ENCODE measurements at regions not wholly inside any gene's neighbourhood (a gene's known extent, or its start where the extent isn't known, plus 50 kb on each side); places are given as distances from the start of the nearest gene placed in this dataset.

- H3K36me3 ChIP-seq (replicated peaks in 1 of 2; ENCODE audit: control insufficient read depth in 1 of 2, insufficient read depth in 2 of 2, low read length in 2 of 2): no peaks in the 10 kb centered on the region
- in situ Hi-C loops (cut with HindIII; ENCODE audit: extremely low pct_ligation_motif_present, low pct_unique_long_range_greater_than_20kb) (no loop called here), intact Hi-C loops (cut with micrococcal nuclease; ENCODE audit: unreplicated experiment) (no loop called here)
- no peak overlapping the region for H3K4me3 ChIP-seq (replicated peaks in 1 of 3; ENCODE audit: insufficient read depth in 1 of 3, low read depth in 2 of 3, low read length in 3 of 3)
- CTCF ChIA-PET (ENCODE audit: low intra/inter-chr PET ratio, low total read pairs): no interaction called here
- 0 out of 5 replicates have a peak, but pooled peaks cover 0 to 4% of the 10 kb centered on the region in 2 experiments for H3K27me3 ChIP-seq (ENCODE audit: control insufficient read depth in 1 of 2, insufficient read depth in 2 of 2, low read length in 2 of 2)
- no peak overlapping the region for H3K27ac ChIP-seq (ENCODE audit: extremely low read length, insufficient read depth, low read length)
- no peak overlapping the region for H3K4me2 ChIP-seq (ENCODE audit: low read depth, low read length)
- DNase-seq (ENCODE audit: low spot score) (no peak), FAIRE-seq (no peak), ATAC-seq (no peak)
- H3K9ac ChIP-seq (ENCODE audit: insufficient read depth, low read depth, low read length): no peak overlapping the region
- TF ChIP-seq ZFY (CRISPR knock-in tag; IDR thresholded peaks at IDR 0.05) (no peak), MTF2 (CRISPR knock-in tag; IDR thresholded peaks at IDR 0.05; ENCODE audit: borderline replicate concordance) (no peak), CBX1 (IDR thresholded peaks at IDR 0.05; ENCODE audit: low read depth) (no peak), SMAD9 (CRISPR knock-in tag; IDR thresholded peaks at IDR 0.05) (no peak), ZNF557 (CRISPR knock-in tag; IDR thresholded peaks at IDR 0.05) (no peak), ZNF256 (CRISPR knock-in tag; conservative IDR thresholded peaks at IDR 0.05) (no peak)
- no peaks in the 10 kb centered on the region for H3K9me3 ChIP-seq (ENCODE audit: low read length)
- no peaks in the 10 kb centered on the region for H3K79me2 ChIP-seq (ENCODE audit: insufficient read depth, low read length)
- WGBS (ENCODE audit: low lambda C conversion rate): 2% methylated on average over 9 of the region's 9 CpGs
- POLR2A ChIA-PET: no interaction called here
- H2AFZ ChIP-seq (ENCODE audit: low read length): no peak overlapping the region
- H4K20me1 ChIP-seq (ENCODE audit: insufficient read depth, low read length): no peaks in the 10 kb centered on the region
- no TSS peak for BruUV-seq (replicated peaks)
- no peaks in the 10 kb centered on the region for H3K4me1 ChIP-seq (ENCODE audit: insufficient read depth, low read length)
Observed at GRCh38 chr6:160859822-160860221, 131.7 kb upstream of the MAP3K4 start.

- DNase-seq (ENCODE audit: low spot score): no peak
- POLR2A ChIA-PET: no interaction called here
- no peaks in the 10 kb centered on the region for H3K36me3 ChIP-seq (replicated peaks in 1 of 2; ENCODE audit: control insufficient read depth in 1 of 2, insufficient read depth in 2 of 2, low read length in 2 of 2)
- ATAC-seq: peak; percentile 64
- intact Hi-C loops (cut with micrococcal nuclease; ENCODE audit: unreplicated experiment) (no loop called here), in situ Hi-C loops (cut with HindIII; ENCODE audit: extremely low pct_ligation_motif_present, low pct_unique_long_range_greater_than_20kb) (no loop called here)
- CTCF ChIA-PET (ENCODE audit: low intra/inter-chr PET ratio, low total read pairs): no interaction called here
- no TSS peak for BruUV-seq (replicated peaks)
- H3K27me3 ChIP-seq (ENCODE audit: control insufficient read depth in 1 of 2, insufficient read depth in 2 of 2, low read length in 2 of 2): 0 out of 5 replicates have a peak, but pooled peaks cover 0 to 4% of the 10 kb centered on the region in 2 experiments
- H3K9me3 ChIP-seq (ENCODE audit: low read length): no peaks in the 10 kb centered on the region
- 42% methylated on average over 4 of the region's 4 CpGs for WGBS (ENCODE audit: low lambda C conversion rate)
- no peak for FAIRE-seq
- H3K9ac ChIP-seq (ENCODE audit: insufficient read depth, low read depth, low read length): no peak overlapping the region
- no peaks in the 10 kb centered on the region for H3K4me1 ChIP-seq (ENCODE audit: insufficient read depth, low read length)
- H3K4me3 ChIP-seq (replicated peaks in 1 of 3; ENCODE audit: insufficient read depth in 1 of 3, low read depth in 2 of 3, low read length in 3 of 3): no peak overlapping the region
- H3K4me2 ChIP-seq (ENCODE audit: low read depth, low read length): no peak overlapping the region
- no peak overlapping the region for H3K27ac ChIP-seq (ENCODE audit: extremely low read length, insufficient read depth, low read length)
- no peaks in the 10 kb centered on the region for H3K79me2 ChIP-seq (ENCODE audit: insufficient read depth, low read length)
- H4K20me1 ChIP-seq (ENCODE audit: insufficient read depth, low read length): no peaks in the 10 kb centered on the region
- H2AFZ ChIP-seq (ENCODE audit: low read length): no peak overlapping the region
- TF ChIP-seq, protein P1, sequence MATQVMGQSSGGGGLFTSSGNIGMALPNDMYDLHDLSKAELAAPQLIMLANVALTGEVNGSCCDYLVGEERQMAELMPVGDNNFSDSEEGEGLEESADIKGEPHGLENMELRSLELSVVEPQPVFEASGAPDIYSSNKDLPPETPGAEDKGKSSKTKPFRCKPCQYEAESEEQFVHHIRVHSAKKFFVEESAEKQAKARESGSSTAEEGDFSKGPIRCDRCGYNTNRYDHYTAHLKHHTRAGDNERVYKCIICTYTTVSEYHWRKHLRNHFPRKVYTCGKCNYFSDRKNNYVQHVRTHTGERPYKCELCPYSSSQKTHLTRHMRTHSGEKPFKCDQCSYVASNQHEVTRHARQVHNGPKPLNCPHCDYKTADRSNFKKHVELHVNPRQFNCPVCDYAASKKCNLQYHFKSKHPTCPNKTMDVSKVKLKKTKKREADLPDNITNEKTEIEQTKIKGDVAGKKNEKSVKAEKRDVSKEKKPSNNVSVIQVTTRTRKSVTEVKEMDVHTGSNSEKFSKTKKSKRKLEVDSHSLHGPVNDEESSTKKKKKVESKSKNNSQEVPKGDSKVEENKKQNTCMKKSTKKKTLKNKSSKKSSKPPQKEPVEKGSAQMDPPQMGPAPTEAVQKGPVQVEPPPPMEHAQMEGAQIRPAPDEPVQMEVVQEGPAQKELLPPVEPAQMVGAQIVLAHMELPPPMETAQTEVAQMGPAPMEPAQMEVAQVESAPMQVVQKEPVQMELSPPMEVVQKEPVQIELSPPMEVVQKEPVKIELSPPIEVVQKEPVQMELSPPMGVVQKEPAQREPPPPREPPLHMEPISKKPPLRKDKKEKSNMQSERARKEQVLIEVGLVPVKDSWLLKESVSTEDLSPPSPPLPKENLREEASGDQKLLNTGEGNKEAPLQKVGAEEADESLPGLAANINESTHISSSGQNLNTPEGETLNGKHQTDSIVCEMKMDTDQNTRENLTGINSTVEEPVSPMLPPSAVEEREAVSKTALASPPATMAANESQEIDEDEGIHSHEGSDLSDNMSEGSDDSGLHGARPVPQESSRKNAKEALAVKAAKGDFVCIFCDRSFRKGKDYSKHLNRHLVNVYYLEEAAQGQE (IDR thresholded peaks at IDR 0.05; ENCODE audit: borderline replicate concordance in 1 of 2, low read depth in 1 of 2, low read length in 2 of 2): no peak
- TF ChIP-seq CREM (IDR thresholded peaks at IDR 0.05) (no peak), CREM (CRISPR knock-in tag; IDR thresholded peaks at IDR 0.05) (no peak), ZNF143 (CRISPR knock-in tag; IDR thresholded peaks at IDR 0.05) (no peak)
- TF ChIP-seq, protein P2, sequence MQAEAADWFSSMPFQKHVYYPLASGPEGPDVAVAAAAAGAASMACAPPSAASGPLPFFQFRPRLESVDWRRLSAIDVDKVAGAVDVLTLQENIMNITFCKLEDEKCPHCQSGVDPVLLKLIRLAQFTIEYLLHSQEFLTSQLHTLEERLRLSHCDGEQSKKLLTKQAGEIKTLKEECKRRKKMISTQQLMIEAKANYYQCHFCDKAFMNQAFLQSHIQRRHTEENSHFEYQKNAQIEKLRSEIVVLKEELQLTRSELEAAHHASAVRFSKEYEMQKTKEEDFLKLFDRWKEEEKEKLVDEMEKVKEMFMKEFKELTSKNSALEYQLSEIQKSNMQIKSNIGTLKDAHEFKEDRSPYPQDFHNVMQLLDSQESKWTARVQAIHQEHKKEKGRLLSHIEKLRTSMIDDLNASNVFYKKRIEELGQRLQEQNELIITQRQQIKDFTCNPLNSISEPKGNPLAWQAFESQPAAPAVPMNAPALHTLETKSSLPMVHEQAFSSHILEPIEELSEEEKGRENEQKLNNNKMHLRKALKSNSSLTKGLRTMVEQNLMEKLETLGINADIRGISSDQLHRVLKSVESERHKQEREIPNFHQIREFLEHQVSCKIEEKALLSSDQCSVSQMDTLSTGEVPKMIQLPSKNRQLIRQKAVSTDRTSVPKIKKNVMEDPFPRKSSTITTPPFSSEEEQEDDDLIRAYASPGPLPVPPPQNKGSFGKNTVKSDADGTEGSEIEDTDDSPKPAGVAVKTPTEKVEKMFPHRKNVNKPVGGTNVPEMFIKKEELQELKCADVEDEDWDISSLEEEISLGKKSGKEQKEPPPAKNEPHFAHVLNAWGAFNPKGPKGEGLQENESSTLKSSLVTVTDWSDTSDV (CRISPR knock-in tag; IDR thresholded peaks at IDR 0.05): no peak
- TF ChIP-seq, protein P3, sequence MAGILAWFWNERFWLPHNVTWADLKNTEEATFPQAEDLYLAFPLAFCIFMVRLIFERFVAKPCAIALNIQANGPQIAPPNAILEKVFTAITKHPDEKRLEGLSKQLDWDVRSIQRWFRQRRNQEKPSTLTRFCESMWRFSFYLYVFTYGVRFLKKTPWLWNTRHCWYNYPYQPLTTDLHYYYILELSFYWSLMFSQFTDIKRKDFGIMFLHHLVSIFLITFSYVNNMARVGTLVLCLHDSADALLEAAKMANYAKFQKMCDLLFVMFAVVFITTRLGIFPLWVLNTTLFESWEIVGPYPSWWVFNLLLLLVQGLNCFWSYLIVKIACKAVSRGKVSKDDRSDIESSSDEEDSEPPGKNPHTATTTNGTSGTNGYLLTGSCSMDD (CRISPR knock-in tag; IDR thresholded peaks at IDR 0.05): no peak
Observed at GRCh38 chr6:160861824-160862223, 129.7 kb upstream of the MAP3K4 start.

Measured in HepG2 (cell line).